Fibroblast of villous mesenchyme (primary cell): ENCODE measurements at regions not wholly inside any gene's neighbourhood (a gene's known extent, or its start where the extent isn't known, plus 50 kb on each side); places are given as distances from the start of the nearest gene placed in this dataset.
A peak's percentile ranks its signal among the peaks of the same experiment; 100 is the strongest.

Experiments used
- DNase-seq: peaks from one replicate; pipeline ENCODE4 v3.0.0-alpha.2; 2010; ENCODE audit warnings: low read depth
- H3K4me3 ChIP-seq: 2 replicates; pipeline ENCODE4 v1.5.1; 2011; ENCODE audit warnings: low read depth, mild to moderate bottlenecking, low read length
- TF ChIP-seq, protein P1 (sequence below): IDR thresholded peaks from 2 replicates; pipeline ENCODE4 v1.5.1; 2012; ENCODE audit warnings: low read depth, mild to moderate bottlenecking, low read length; ENCODE audit not compliant: insufficient read depth

GRCh38 chr5:173752653-173753052 lies 135.5 kb upstream of the CPEB4 start:
- TF ChIP-seq, protein P1, sequence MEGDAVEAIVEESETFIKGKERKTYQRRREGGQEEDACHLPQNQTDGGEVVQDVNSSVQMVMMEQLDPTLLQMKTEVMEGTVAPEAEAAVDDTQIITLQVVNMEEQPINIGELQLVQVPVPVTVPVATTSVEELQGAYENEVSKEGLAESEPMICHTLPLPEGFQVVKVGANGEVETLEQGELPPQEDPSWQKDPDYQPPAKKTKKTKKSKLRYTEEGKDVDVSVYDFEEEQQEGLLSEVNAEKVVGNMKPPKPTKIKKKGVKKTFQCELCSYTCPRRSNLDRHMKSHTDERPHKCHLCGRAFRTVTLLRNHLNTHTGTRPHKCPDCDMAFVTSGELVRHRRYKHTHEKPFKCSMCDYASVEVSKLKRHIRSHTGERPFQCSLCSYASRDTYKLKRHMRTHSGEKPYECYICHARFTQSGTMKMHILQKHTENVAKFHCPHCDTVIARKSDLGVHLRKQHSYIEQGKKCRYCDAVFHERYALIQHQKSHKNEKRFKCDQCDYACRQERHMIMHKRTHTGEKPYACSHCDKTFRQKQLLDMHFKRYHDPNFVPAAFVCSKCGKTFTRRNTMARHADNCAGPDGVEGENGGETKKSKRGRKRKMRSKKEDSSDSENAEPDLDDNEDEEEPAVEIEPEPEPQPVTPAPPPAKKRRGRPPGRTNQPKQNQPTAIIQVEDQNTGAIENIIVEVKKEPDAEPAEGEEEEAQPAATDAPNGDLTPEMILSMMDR = no peak
- DNase-seq = no peak

GRCh38 chr5:173753307-173754168 lies 134.6 kb upstream of the CPEB4 start:
- TF ChIP-seq, protein P1 = no peak
- no peak overlapping the region for H3K4me3 ChIP-seq
- DNase-seq = peak; percentile 20

More at GRCh38 chr5:173752653-173753052, 135.5 kb upstream of the CPEB4 start:
- H3K4me3 ChIP-seq = no peak overlapping the region

DNA sequence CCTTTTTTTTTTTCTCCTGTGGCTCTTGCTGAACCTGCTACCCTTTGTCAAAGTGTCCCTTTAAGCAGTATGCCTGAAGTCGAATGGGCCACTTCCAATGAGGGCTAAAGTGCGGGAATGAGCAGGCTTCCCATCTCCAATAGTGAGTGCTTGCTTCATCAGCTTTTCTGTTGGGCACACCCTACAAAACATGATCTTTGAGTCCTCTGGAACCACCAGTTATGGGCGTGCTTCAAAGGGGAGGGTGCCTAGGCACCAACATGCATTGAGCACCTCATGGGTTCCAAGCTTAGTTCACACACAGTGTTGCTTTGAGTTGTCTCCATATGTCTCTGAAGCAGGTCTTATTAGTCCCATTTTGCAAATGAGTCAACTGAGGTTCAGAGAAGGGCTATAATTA lies 132.8 kb upstream of the CPEB4 start:
- no peak overlapping the region for H3K4me3 ChIP-seq
- TF ChIP-seq, protein P1 = no peak
- DNase-seq = no peak

DNA sequence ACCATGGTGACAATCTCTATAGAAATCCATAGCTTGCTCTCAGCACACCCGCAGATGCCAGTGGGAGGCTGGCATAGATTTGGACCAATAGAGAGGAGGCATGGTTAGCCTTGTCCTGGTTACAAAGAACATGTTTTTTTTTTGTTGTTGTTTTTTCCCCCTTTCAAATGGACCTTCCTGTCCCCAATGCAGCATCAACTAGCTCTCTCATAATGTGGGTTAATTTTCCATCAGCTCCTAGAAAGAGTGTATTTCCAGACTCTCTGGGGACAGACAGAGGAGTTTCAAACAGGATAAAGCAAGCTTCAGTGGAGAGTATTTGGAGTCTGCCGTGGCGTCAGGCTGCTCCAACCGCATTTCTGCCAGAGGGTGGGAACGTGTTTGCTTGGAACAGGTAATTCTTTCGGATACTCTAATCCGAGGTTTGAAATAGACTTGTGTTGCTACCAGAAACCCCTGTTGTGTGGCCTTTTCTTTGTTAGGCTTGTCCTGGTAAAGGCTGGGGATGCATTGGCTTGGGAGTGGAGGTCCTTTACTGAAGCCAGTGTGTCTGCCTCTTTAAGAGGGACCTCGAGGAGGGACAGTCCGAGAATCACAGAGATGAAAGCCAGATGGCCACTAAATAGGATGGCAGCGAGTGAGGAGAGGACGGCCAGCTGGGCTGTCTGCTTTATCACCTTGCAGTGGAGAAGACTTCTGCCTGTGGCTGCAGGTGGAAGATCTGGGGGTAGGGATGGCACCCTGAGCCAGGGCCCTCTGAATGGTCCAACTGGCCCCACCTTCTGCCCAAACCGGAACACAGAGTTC lies 130.5 kb upstream of the CPEB4 start:
- DNase-seq = no peak
- TF ChIP-seq, protein P1 = no peak
- H3K4me3 ChIP-seq = no peak overlapping the region

- TF ChIP-seq, protein P1 = no peak
Observed at GRCh38 chr5:173758676-173759075, 129.5 kb upstream of the CPEB4 start.

DNA sequence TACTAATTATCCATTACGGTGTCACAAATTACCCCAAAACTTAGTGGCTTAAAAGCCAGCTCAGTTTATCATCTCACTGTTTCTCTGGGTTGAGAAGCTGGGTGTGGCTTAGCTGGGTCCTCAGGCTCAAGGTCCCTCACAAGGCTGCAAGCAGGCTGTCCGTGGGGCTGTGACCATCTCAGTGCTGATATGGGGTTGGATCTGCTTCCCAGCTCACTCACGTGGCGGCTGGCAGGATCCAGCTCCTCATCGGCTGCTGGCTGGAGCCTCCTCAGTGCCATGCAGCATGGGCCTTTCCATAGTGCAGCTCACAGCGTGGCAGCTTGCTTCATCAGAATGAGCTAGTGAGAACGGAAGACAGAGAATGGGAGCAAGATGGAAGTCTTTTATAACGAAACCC lies 128.5 kb upstream of the CPEB4 start:
- TF ChIP-seq, protein P1 = no peak
- H3K4me3 ChIP-seq = no peak overlapping the region
- no peak for DNase-seq

More at GRCh38 chr5:173758676-173759075, 129.5 kb upstream of the CPEB4 start:
- DNase-seq = no peak
- H3K4me3 ChIP-seq = no peak overlapping the region
